ENCODE measurements at regions not wholly inside any gene's neighbourhood (a gene's known extent, or its start where the extent isn't known, plus 50 kb on each side); places are given as distances from the start of the nearest gene placed in this dataset.
"Not testable (repeated sequence)": the region's sequence is repeated elsewhere in the genome, so short reads cannot be mapped to it uniquely, and the experiment has no call there.

DNA sequence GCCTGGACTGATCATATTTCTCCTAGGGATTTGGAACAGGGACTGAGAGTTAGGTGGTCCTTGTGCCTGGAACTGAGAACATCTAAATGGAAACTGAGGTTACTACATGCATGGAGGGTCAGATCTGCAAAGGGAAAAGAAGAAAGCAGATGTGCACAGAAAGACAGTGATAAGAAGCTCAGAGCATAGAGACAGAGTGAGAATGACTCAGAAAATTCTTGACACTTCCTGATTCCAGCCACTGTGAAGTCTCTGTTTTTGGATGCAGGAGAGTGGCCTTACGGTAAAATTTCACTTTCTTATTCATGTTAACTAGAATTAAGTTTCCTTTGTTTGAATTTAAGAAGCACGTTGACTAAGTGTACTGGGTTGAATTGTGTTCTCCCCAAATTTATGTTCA lies 241.7 kb downstream of the TMEM26 start:
- Histone ChIP-seq H3K36me3 (ENCODE audit: control insufficient read depth in 2 of 2, insufficient read depth in 2 of 2, low read length in 2 of 2) (no peaks in the 10 kb centered on the region), H3K9ac (ENCODE audit: low read depth in 1 of 2, low read length in 2 of 2) (no peak overlapping the region), H3K4me1 (ENCODE audit: control insufficient read depth in 2 of 2, insufficient read depth in 2 of 2, low read length in 2 of 2) (no peaks in the 10 kb centered on the region), H3K27ac (ENCODE audit: low read depth in 2 of 2, low read length in 2 of 2) (no peak overlapping the region), H3K27me3 (ENCODE audit: control insufficient read depth in 2 of 2, insufficient read depth in 2 of 2, low read length in 2 of 2) (no peaks in the 10 kb centered on the region), H3K4me3 (ENCODE audit: low read length in 2 of 2) (no peak overlapping the region), H3K9me3 (ENCODE audit: control insufficient read depth in 2 of 2, low read length in 2 of 2) (no peaks in the 10 kb centered on the region)

GRCh38 chr10:61197057-61197456 lies 253.1 kb upstream of the RHOBTB1 start:
- Histone ChIP-seq H3K4me3 (ENCODE audit: low read length in 2 of 2) (no peak overlapping the region), H3K27ac (ENCODE audit: low read depth in 2 of 2, low read length in 2 of 2) (no peak overlapping the region), H3K36me3 (ENCODE audit: control insufficient read depth in 2 of 2, insufficient read depth in 2 of 2, low read length in 2 of 2) (no peaks in the 10 kb centered on the region), H3K4me1 (ENCODE audit: control insufficient read depth in 2 of 2, insufficient read depth in 2 of 2, low read length in 2 of 2) (no peaks in the 10 kb centered on the region), H3K9ac (ENCODE audit: low read depth in 1 of 2, low read length in 2 of 2) (no peak overlapping the region), H3K9me3 (ENCODE audit: control insufficient read depth in 2 of 2, low read length in 2 of 2) (no peaks in the 10 kb centered on the region), H3K27me3 (ENCODE audit: control insufficient read depth in 2 of 2, insufficient read depth in 2 of 2, low read length in 2 of 2) (no peaks in the 10 kb centered on the region)

GRCh38 chr10:61195211-61195610 lies 251.2 kb upstream of the RHOBTB1 start:
- Histone ChIP-seq H3K27me3 (ENCODE audit: control insufficient read depth in 2 of 2, insufficient read depth in 2 of 2, low read length in 2 of 2) (no peaks in the 10 kb centered on the region), H3K9ac (ENCODE audit: low read depth in 1 of 2, low read length in 2 of 2) (no peak overlapping the region), H3K27ac (ENCODE audit: low read depth in 2 of 2, low read length in 2 of 2) (no peak overlapping the region), H3K36me3 (ENCODE audit: control insufficient read depth in 2 of 2, insufficient read depth in 2 of 2, low read length in 2 of 2) (no peaks in the 10 kb centered on the region), H3K4me1 (ENCODE audit: control insufficient read depth in 2 of 2, insufficient read depth in 2 of 2, low read length in 2 of 2) (no peaks in the 10 kb centered on the region), H3K4me3 (ENCODE audit: low read length in 2 of 2) (no peak overlapping the region), H3K9me3 (ENCODE audit: control insufficient read depth in 2 of 2, low read length in 2 of 2) (no peaks in the 10 kb centered on the region)

- not testable (repeated sequence) for H3K27ac ChIP-seq (ENCODE audit: low read depth in 2 of 2, low read length in 2 of 2); H3K4me1 ChIP-seq (ENCODE audit: control insufficient read depth in 2 of 2, insufficient read depth in 2 of 2, low read length in 2 of 2); H3K9me3 ChIP-seq (ENCODE audit: control insufficient read depth in 2 of 2, low read length in 2 of 2); H3K27me3 ChIP-seq (ENCODE audit: control insufficient read depth in 2 of 2, insufficient read depth in 2 of 2, low read length in 2 of 2); H3K36me3 ChIP-seq (ENCODE audit: control insufficient read depth in 2 of 2, insufficient read depth in 2 of 2, low read length in 2 of 2); H3K9ac ChIP-seq (ENCODE audit: low read depth in 1 of 2, low read length in 2 of 2); H3K4me3 ChIP-seq (ENCODE audit: low read length in 2 of 2)
Measured at GRCh38 chr10:61192589-61192988, 248.6 kb upstream of the RHOBTB1 start.

DNA sequence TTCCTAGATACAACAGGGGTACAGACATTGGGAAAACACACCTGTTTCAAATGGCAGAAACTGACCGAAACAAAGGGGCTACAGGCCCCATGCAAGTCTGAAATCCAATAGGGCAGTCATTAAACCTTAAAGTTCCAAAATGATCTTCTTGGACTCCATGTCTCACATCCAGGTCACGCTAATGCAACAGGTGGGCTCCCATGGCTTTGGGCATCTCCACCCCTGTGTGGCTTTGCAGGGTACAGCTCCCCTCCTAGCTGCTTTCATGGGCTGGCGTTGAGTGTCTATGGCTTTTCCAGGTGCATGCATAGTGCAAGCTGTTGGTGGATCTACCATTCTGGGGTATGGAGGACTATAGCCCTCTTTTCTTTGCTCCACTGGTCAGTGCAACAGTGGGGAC lies 248.1 kb upstream of the RHOBTB1 start:
- no peaks in the 10 kb centered on the region for H3K36me3 ChIP-seq (ENCODE audit: control insufficient read depth in 2 of 2, insufficient read depth in 2 of 2, low read length in 2 of 2)
- no peak overlapping the region for H3K9ac ChIP-seq (ENCODE audit: low read depth in 1 of 2, low read length in 2 of 2)
- no peaks in the 10 kb centered on the region for H3K9me3 ChIP-seq (ENCODE audit: control insufficient read depth in 2 of 2, low read length in 2 of 2)
- H3K27ac ChIP-seq (ENCODE audit: low read depth in 2 of 2, low read length in 2 of 2): no peak overlapping the region
- H3K4me1 ChIP-seq (ENCODE audit: control insufficient read depth in 2 of 2, insufficient read depth in 2 of 2, low read length in 2 of 2): no peaks in the 10 kb centered on the region
- no peaks in the 10 kb centered on the region for H3K27me3 ChIP-seq (ENCODE audit: control insufficient read depth in 2 of 2, insufficient read depth in 2 of 2, low read length in 2 of 2)
- H3K4me3 ChIP-seq (ENCODE audit: low read length in 2 of 2): no peak overlapping the region

DNA sequence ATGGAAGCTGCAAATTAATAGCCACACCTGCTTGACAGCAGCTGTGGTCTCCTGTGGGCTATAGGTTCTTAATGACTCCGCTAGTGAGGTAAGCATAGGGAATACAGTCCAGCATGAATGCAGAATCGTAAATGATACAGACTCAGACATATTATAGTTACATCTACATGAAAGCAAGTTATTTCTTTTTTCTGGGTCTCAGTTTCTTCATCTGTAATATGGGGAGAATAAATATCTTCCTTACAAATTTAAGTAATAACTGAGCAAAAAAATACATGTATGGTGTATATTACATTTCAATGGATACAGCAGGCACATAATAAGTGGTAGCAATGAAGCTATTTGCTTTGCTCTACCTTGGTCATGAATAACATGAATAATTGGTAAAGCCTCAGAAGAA lies 245.9 kb upstream of the RHOBTB1 start:
- no peak overlapping the region for H3K27ac ChIP-seq (ENCODE audit: low read depth in 2 of 2, low read length in 2 of 2)
- H3K9me3 ChIP-seq (ENCODE audit: control insufficient read depth in 2 of 2, low read length in 2 of 2): no peaks in the 10 kb centered on the region
- no peaks in the 10 kb centered on the region for H3K27me3 ChIP-seq (ENCODE audit: control insufficient read depth in 2 of 2, insufficient read depth in 2 of 2, low read length in 2 of 2)
- H3K9ac ChIP-seq (ENCODE audit: low read depth in 1 of 2, low read length in 2 of 2): no peak overlapping the region
- H3K4me3 ChIP-seq (ENCODE audit: low read length in 2 of 2): no peak overlapping the region
- no peaks in the 10 kb centered on the region for H3K36me3 ChIP-seq (ENCODE audit: control insufficient read depth in 2 of 2, insufficient read depth in 2 of 2, low read length in 2 of 2)
- H3K4me1 ChIP-seq (ENCODE audit: control insufficient read depth in 2 of 2, insufficient read depth in 2 of 2, low read length in 2 of 2): no peaks in the 10 kb centered on the region

DNA sequence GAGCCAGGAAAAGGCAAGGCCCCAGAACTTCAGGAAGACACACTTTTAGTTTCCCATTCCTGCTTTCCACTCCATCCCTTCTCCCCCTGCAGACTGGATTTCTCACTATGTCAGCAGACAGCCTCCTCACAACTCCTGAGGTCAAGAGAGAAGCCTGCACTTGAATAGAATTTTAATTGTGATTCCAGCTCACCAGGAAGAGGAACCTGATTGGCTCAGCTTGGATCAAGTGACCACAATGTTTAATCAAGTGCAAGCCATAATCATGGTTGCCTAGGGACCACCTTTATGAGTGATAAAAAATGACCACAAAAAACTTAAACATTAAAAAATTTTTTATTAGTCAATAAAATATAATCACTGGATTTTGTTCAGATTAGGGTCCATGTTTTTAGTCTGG lies 244.7 kb upstream of the RHOBTB1 start:
- H3K9ac ChIP-seq (ENCODE audit: low read depth in 1 of 2, low read length in 2 of 2): no peak overlapping the region
- H3K4me1 ChIP-seq (ENCODE audit: control insufficient read depth in 2 of 2, insufficient read depth in 2 of 2, low read length in 2 of 2): no peaks in the 10 kb centered on the region
- H3K27ac ChIP-seq (ENCODE audit: low read depth in 2 of 2, low read length in 2 of 2): no peak overlapping the region

GRCh38 chr10:61188101-61188500 lies 244.1 kb upstream of the RHOBTB1 start:
- Histone ChIP-seq H3K4me1 (ENCODE audit: control insufficient read depth in 2 of 2, insufficient read depth in 2 of 2, low read length in 2 of 2) (no peaks in the 10 kb centered on the region), H3K27ac (ENCODE audit: low read depth in 2 of 2, low read length in 2 of 2) (no peak overlapping the region), H3K4me3 (ENCODE audit: low read length in 2 of 2) (no peak overlapping the region), H3K36me3 (ENCODE audit: control insufficient read depth in 2 of 2, insufficient read depth in 2 of 2, low read length in 2 of 2) (no peaks in the 10 kb centered on the region), H3K27me3 (ENCODE audit: control insufficient read depth in 2 of 2, insufficient read depth in 2 of 2, low read length in 2 of 2) (no peaks in the 10 kb centered on the region), H3K9me3 (ENCODE audit: control insufficient read depth in 2 of 2, low read length in 2 of 2) (no peaks in the 10 kb centered on the region), H3K9ac (ENCODE audit: low read depth in 1 of 2, low read length in 2 of 2) (no peak overlapping the region)

More for the DNA sequence above, 244.7 kb upstream of the RHOBTB1 start:
- H3K36me3 ChIP-seq (ENCODE audit: control insufficient read depth in 2 of 2, insufficient read depth in 2 of 2, low read length in 2 of 2): no peaks in the 10 kb centered on the region
- H3K4me3 ChIP-seq (ENCODE audit: low read length in 2 of 2): no peak overlapping the region
- H3K9me3 ChIP-seq (ENCODE audit: control insufficient read depth in 2 of 2, low read length in 2 of 2): no peaks in the 10 kb centered on the region
- H3K27me3 ChIP-seq (ENCODE audit: control insufficient read depth in 2 of 2, insufficient read depth in 2 of 2, low read length in 2 of 2): no peaks in the 10 kb centered on the region

DNA sequence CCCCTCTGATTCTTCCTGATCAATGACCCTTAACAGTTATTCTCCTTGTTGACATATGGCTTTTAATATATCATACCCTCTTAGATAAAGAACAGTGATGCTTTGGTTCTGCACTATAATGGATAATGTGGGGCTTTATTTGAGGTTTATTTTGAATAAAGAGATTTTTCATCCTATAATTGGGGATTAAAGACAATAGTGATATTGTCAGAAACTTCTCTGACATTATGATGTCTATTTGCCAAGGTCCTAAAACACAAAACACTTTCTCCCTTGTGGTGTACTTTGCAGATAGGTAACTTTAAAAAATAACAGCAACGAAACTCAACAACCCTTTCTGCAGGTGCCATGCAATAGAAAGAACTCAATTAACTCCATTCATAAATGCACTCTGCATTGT lies 243.6 kb upstream of the RHOBTB1 start:
- Histone ChIP-seq H3K4me1 (ENCODE audit: control insufficient read depth in 2 of 2, insufficient read depth in 2 of 2, low read length in 2 of 2) (no peaks in the 10 kb centered on the region), H3K27me3 (ENCODE audit: control insufficient read depth in 2 of 2, insufficient read depth in 2 of 2, low read length in 2 of 2) (no peaks in the 10 kb centered on the region), H3K36me3 (ENCODE audit: control insufficient read depth in 2 of 2, insufficient read depth in 2 of 2, low read length in 2 of 2) (no peaks in the 10 kb centered on the region), H3K9ac (ENCODE audit: low read depth in 1 of 2, low read length in 2 of 2) (no peak overlapping the region), H3K9me3 (ENCODE audit: control insufficient read depth in 2 of 2, low read length in 2 of 2) (no peaks in the 10 kb centered on the region), H3K27ac (ENCODE audit: low read depth in 2 of 2, low read length in 2 of 2) (no peak overlapping the region), H3K4me3 (ENCODE audit: low read length in 2 of 2) (no peak overlapping the region)

DNA sequence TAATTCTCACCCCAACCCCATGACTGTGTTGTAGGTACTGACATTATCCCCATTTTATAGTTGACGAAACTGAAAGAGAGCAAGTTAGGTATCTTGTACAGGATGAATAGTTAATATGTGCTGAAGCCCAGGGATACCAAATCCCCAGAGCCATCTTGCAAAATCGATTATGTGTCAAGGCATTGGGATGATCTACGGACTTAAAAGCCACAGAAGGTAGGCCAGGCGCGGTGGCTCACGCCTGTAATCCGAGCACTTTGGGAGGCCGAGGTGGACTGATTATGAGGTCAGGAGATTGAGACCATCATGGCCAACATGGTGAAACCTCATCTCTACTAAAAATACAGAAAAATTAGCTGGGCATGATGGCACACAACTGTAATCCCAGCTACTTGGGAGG lies 242.4 kb upstream of the RHOBTB1 start:
- Histone ChIP-seq H3K9ac (ENCODE audit: low read depth in 1 of 2, low read length in 2 of 2) (no peak overlapping the region), H3K36me3 (ENCODE audit: control insufficient read depth in 2 of 2, insufficient read depth in 2 of 2, low read length in 2 of 2) (no peaks in the 10 kb centered on the region), H3K27ac (ENCODE audit: low read depth in 2 of 2, low read length in 2 of 2) (no peak overlapping the region), H3K27me3 (ENCODE audit: control insufficient read depth in 2 of 2, insufficient read depth in 2 of 2, low read length in 2 of 2) (no peaks in the 10 kb centered on the region), H3K4me1 (ENCODE audit: control insufficient read depth in 2 of 2, insufficient read depth in 2 of 2, low read length in 2 of 2) (no peaks in the 10 kb centered on the region), H3K4me3 (ENCODE audit: low read length in 2 of 2) (no peak overlapping the region), H3K9me3 (ENCODE audit: control insufficient read depth in 2 of 2, low read length in 2 of 2) (no peaks in the 10 kb centered on the region)

GRCh38 chr10:61184429-61184828 lies 240.4 kb upstream of the RHOBTB1 start:
- Histone ChIP-seq H3K27me3 (ENCODE audit: control insufficient read depth in 2 of 2, insufficient read depth in 2 of 2, low read length in 2 of 2) (no peaks in the 10 kb centered on the region), H3K4me1 (ENCODE audit: control insufficient read depth in 2 of 2, insufficient read depth in 2 of 2, low read length in 2 of 2) (no peaks in the 10 kb centered on the region), H3K27ac (ENCODE audit: low read depth in 2 of 2, low read length in 2 of 2) (no peak overlapping the region), H3K4me3 (ENCODE audit: low read length in 2 of 2) (no peak overlapping the region), H3K36me3 (ENCODE audit: control insufficient read depth in 2 of 2, insufficient read depth in 2 of 2, low read length in 2 of 2) (no peaks in the 10 kb centered on the region), H3K9ac (ENCODE audit: low read depth in 1 of 2, low read length in 2 of 2) (no peak overlapping the region), H3K9me3 (ENCODE audit: control insufficient read depth in 2 of 2, low read length in 2 of 2) (no peaks in the 10 kb centered on the region)
